Epidermal melanocyte (primary cell): ENCODE measurements at regions not wholly inside any gene's neighbourhood (a gene's known extent, or its start where the extent isn't known, plus 50 kb on each side); places are given as distances from the start of the nearest gene placed in this dataset.

ENCODE experiments used
- DNase-seq: peaks from one replicate; pipeline ENCODE4 v3.0.0; 2011; ENCODE audit warnings: low spot score; ENCODE audit not compliant: insufficient read length

DNA sequence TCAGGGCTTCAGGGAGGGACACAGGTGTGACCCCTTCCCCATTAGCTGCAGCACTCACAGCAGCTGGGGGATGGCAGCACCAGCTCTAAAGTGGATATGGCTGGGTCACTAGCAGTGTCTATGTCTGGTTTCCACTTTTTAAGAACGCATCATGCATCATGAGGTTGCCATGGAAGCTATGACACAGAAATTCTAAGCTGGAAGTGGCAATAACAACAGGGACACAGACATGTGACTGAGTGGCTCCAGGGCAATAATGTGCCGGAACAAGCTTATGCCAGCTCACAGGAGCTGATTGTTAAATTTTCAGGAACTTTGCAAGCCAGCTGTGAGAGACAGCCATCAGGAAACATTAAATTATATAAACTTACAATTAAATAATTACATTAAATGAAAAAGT lies 51.2 kb upstream of the NFASC start:
- no peak for DNase-seq
